IMR-90 (cell line): ENCODE measurements at regions not wholly inside any gene's neighbourhood (a gene's known extent, or its start where the extent isn't known, plus 50 kb on each side); places are given as distances from the start of the nearest gene placed in this dataset.

ENCODE experiments used
- ATAC-seq: fragments of 200-7000 bp; cut with Tn5 transposase; 2 replicates; pipeline ENCODE4 v1.9.1; 2020; ENCODE audit warnings: low read depth, mild to moderate bottlenecking, moderate library complexity
- BruUV-seq: library from RNA; stranded (reverse); fragments of 400-500 nt; replicated peaks from 2 replicates; lab custom pipeline; 2021; lab: Mats Ljungman, UMichigan
- CTCF ChIA-PET: fragments of 300-600 bp; formaldehyde crosslinking; extraction: SDS; loops from one replicate; lab custom pipeline; 2021; ENCODE audit warnings: antibody characterized with exemption; lab: Yijun Ruan, JAX
- POLR2A ChIA-PET: fragments of 300-600 bp; sonication (Branson Sonifier 250); formaldehyde crosslinking; loops from one replicate; lab custom pipeline; 2022; ENCODE audit warnings: antibody characterized with exemption; ENCODE audit not compliant: unreplicated experiment; lab: Charles Lee
- DNase-seq: peaks from one replicate; pipeline ENCODE4 v3.0.0; 2013
- H2AFZ ChIP-seq: replicated peaks from 2 replicates; pipeline ENCODE3; 2013; ENCODE audit warnings: low read length, mild to moderate bottlenecking; ENCODE audit not compliant: poor library complexity
- H2AK5ac ChIP-seq: 2 replicates; pipeline ENCODE4 v1.6.1; 2013; ENCODE audit warnings: low read depth, low read length, inconsistent platforms
- H2AK9ac ChIP-seq: replicated peaks from 2 replicates; pipeline ENCODE3; 2013; ENCODE audit warnings: mild to moderate bottlenecking, low read depth, low read length, moderate library complexity; ENCODE audit not compliant: poor library complexity
- H2BK120ac ChIP-seq: 2 replicates; pipeline ENCODE4 v1.6.1; 2013; ENCODE audit warnings: low read depth, low read length, inconsistent platforms
- H2BK15ac ChIP-seq: 3 replicates; pipeline ENCODE4 v1.6.1; 2013; ENCODE audit warnings: low read depth, low read length, inconsistent platforms
- H2BK20ac ChIP-seq: 2 replicates; pipeline ENCODE4 v1.6.1; 2013; ENCODE audit warnings: low read depth, mild to moderate bottlenecking, inconsistent platforms, low read length, moderate library complexity
- H2BK5ac ChIP-seq: 2 replicates; pipeline ENCODE4 v1.6.1; 2013; ENCODE audit warnings: mild to moderate bottlenecking, low read depth, low read length, inconsistent platforms; ENCODE audit not compliant: poor library complexity, severe bottlenecking
- H3K14ac ChIP-seq: replicated peaks from 2 replicates; pipeline ENCODE4 v1.6.1; 2013; ENCODE audit warnings: low read depth, low read length, inconsistent platforms
- H3K18ac ChIP-seq: 2 replicates; pipeline ENCODE4 v1.6.1; 2013; ENCODE audit warnings: low read depth, low read length, control low read depth
- H3K23ac ChIP-seq: 2 replicates; pipeline ENCODE4 v1.6.1; 2013; ENCODE audit warnings: low read depth, low read length, inconsistent platforms
- H3K27ac ChIP-seq: 2 replicates; pipeline ENCODE4 v1.5.1; 2013; ENCODE audit warnings: mild to moderate bottlenecking, control low read depth, low read length; ENCODE audit not compliant: insufficient read depth
- H3K27me3 ChIP-seq: 2 replicates; pipeline ENCODE4 v1.6.1; 2013; ENCODE audit warnings: low read length; ENCODE audit not compliant: control insufficient read depth, insufficient read depth
- H3K36me3 ChIP-seq: 2 replicates; pipeline ENCODE4 v1.6.1; 2013; ENCODE audit warnings: low read length, mixed read lengths; ENCODE audit not compliant: control insufficient read depth, insufficient read depth
- H3K4ac ChIP-seq: 2 replicates; pipeline ENCODE4 v1.6.1; 2013; ENCODE audit warnings: low read depth, low read length, inconsistent platforms
- H3K4me1 ChIP-seq: 2 replicates; pipeline ENCODE4 v1.6.1; 2013; ENCODE audit warnings: low read length, mixed read lengths; ENCODE audit not compliant: control insufficient read depth, insufficient read depth
- H3K4me2 ChIP-seq: 2 replicates; pipeline ENCODE4 v1.6.1; 2013; ENCODE audit warnings: low read depth, mild to moderate bottlenecking, control low read depth, low read length, moderate library complexity
- H3K4me3 ChIP-seq: 2 replicates; pipeline ENCODE4 v1.5.1; 2013; ENCODE audit warnings: low read depth, mild to moderate bottlenecking, control low read depth, low read length, moderate library complexity; ENCODE audit not compliant: insufficient read depth
- H3K56ac ChIP-seq: 2 replicates; pipeline ENCODE4 v1.6.1; 2013; ENCODE audit warnings: low read length, inconsistent platforms; ENCODE audit not compliant: insufficient read depth; ENCODE audit errors: extremely low read depth
- H3K79me1 ChIP-seq, 2 experiments: 2 replicates each; pipeline ENCODE4 v1.6.1; 2013; ENCODE audit warnings: low read length in 2 of 2, inconsistent platforms in 1 of 2, low read depth in 1 of 2
- H3K9ac ChIP-seq: 2 replicates; pipeline ENCODE4 v1.6.1; 2013; ENCODE audit warnings: low read depth, low read length, control low read depth
- H3K9me1 ChIP-seq: 2 replicates; pipeline ENCODE4 v1.6.1; 2013; ENCODE audit warnings: low read length, inconsistent platforms; ENCODE audit not compliant: insufficient read depth
- H3K9me3 ChIP-seq: 2 replicates; pipeline ENCODE4 v1.6.1; 2013; ENCODE audit warnings: low read length; ENCODE audit not compliant: control insufficient read depth, insufficient read depth
- H4K20me1 ChIP-seq: 2 replicates; pipeline ENCODE4 v1.6.1; 2013; ENCODE audit warnings: low read length, inconsistent platforms; ENCODE audit not compliant: insufficient read depth
- H4K5ac ChIP-seq: 2 replicates; pipeline ENCODE4 v1.6.1; 2013; ENCODE audit warnings: mild to moderate bottlenecking, low read depth, low read length, control low read depth
- H4K8ac ChIP-seq, 2 experiments: 2 replicates each; pipeline ENCODE4 v1.6.1; 2013; ENCODE audit warnings: low read depth in 2 of 2, low read length in 2 of 2, control low read depth in 1 of 2, inconsistent platforms in 1 of 2
- H4K91ac ChIP-seq: 2 replicates; pipeline ENCODE4 v1.6.1; 2013; ENCODE audit warnings: low read depth, low read length, inconsistent platforms; ENCODE audit not compliant: insufficient read depth
- FOS ChIP-seq: fragments of 150-350 bp; IDR thresholded peaks from 2 replicates; pipeline ENCODE4 v1.6.1; 2016; ENCODE audit warnings: low read depth, low read length
- WGBS, 2 experiments: methylation state at CpG; one replicate each; pipeline versions ENCODE4 v1.1.5 to v1.1.7; 2013; ENCODE audit warnings: missing lambda C conversion rate in 2 of 2; ENCODE audit not compliant: insufficient read length in 1 of 2; ENCODE audit errors: extremely low coverage in 2 of 2; 5-methylcytosine and 5-hydroxymethylcytosine counted together
- dilution Hi-C: fragments of 300-500 bp; cut with HindIII; formaldehyde crosslinking; loops from one replicate; pipeline ENCODE4 v1.14.3; 2018; ENCODE audit warnings: low sequenced_read_pairs; ENCODE audit not compliant: unreplicated experiment
- in situ Hi-C: fragments of 300-500 bp; cut with MboI; formaldehyde crosslinking; loops from 3 replicates; pipeline ENCODE4 v1.14.3; 2019; ENCODE audit warnings: low sequenced_read_pairs, inconsistent platforms, mixed read lengths
- intact Hi-C: fragments of 100-400 bp; cut with micrococcal nuclease; formaldehyde crosslinking; loops from 2 replicates; pipeline ENCODE4 v1.10.0; 2022

GRCh38 chr15:53320816-53321215 lies 438.6 kb downstream of the WDR72 start:
- Histone ChIP-seq H3K14ac (no peak overlapping the region), H3K9ac (no peak overlapping the region), H2AK5ac (no peak overlapping the region), H4K91ac (no peak overlapping the region), H3K36me3 (no peaks in the 10 kb centered on the region), H2BK120ac (no peak overlapping the region), H3K9me3 (peaks cover 19% of the 10 kb centered on the region; the same call in 1 of the 2 replicates), H3K23ac (no peak overlapping the region), H3K4ac (no peak overlapping the region), H3K27me3 (no peaks in the 10 kb centered on the region), H3K56ac (no peak overlapping the region), H4K8ac (no peak overlapping the region), H3K27ac (no peak overlapping the region), H3K4me2 (no peak overlapping the region), H3K4me1 (no peaks in the 10 kb centered on the region), H4K5ac (no peak overlapping the region), H3K79me1 (no peaks in the 10 kb centered on the region), H2BK5ac (no peak overlapping the region), H2AFZ (no peak overlapping the region), H3K9me1 (no peaks in the 10 kb centered on the region), H3K4me3 (no peak overlapping the region), H2AK9ac (no peak overlapping the region), H4K20me1 (no peaks in the 10 kb centered on the region), H2BK15ac (no peak overlapping the region), H3K18ac (no peak overlapping the region), H2BK20ac (no peak overlapping the region)
- WGBS, 2 experiments: 50% methylated on average over 2 of the region's 5 CpGs; no CpG with 5 or more reads in 1 of the 2 experiments
- DNase-seq: no peak
- ChIA-PET CTCF (no interaction called here), POLR2A (no interaction called here)
- no peak for TF ChIP-seq FOS
- ATAC-seq: no peak
- intact Hi-C loops (no loop called here), dilution Hi-C loops (no loop called here), in situ Hi-C loops (no loop called here)
- no TSS peak for BruUV-seq
